Fibroblast of upper back skin (primary cell): ENCODE measurements at regions not wholly inside any gene's neighbourhood (a gene's known extent, or its start where the extent isn't known, plus 50 kb on each side); places are given as distances from the start of the nearest gene placed in this dataset.
"Not testable (repeated sequence)": the region's sequence is repeated elsewhere in the genome, so short reads cannot be mapped to it uniquely, and the experiment has no call there.

Source experiments
- DNase-seq: peaks from one replicate; pipeline ENCODE4 v3.0.0-alpha.2; 2013

DNA sequence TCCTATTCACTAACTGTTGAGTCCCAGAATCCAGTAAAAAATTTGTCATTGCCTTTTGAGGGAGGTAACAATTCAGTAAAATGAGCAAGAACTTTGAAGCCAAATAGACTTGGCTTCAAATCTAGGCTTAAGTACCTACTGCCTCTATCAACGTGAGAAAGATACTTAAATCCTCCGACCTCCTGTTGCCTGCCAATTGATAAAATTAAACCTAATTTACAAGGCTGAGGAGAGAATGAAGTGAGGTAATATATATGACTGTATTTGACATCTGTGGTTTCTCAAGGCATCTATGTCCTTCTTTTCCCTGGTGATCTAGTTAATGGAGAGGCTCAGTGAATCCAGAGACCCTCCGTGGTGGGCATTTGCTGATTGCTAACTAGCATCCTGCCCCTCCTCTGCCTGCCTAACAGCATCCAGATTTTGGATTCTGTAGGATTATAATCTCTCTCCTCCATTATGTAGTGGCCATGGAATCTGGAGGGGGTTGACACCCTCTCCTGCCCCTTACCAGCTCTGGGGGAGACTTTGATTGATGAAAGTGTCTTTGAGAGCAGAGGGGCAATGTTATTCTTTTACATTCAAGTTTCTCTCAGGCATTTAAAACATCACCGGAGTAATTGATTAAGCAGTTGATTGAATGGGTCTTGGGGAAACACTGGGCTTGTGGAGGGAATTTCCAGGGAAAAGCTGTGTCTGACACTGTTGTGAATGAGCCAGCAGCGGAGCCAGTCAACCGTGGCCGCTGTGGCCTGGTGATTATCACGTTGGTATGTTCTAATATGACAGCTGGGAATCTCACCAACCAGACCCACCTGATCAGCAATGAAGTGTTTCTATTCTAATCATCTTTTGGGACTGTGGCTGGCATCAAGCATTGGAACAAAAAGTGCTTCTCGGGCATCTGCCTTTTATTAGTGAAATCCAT, 140.7 kb upstream of the FAM78B start:
- DNase-seq: no peak

- not testable (repeated sequence) for DNase-seq
Observed at GRCh38 chr1:166316306-166316705, 149.5 kb upstream of the FAM78B start.

DNA sequence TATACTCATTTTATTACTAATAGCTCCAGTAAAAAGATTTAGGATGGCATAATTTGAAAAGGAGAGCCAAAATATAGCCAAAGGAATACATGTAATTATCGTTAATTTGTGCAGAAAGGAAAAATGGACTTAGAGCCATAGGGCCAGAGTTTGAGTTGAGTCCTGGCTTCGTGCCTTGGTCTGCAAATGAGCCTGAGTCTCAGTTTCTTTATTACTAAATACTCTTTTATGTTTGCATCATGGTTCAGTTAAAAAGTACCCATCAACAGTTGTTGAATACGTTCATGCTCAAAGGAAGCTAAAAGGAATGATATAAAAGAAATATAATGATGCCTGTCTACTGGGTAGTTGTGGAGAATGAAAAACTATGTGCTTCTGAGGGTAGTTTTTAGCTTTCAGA, 155.7 kb upstream of the FAM78B start:
- DNase-seq: no peak

- DNase-seq: no peak
Observed at GRCh38 chr1:166327886-166328285, 161.1 kb upstream of the FAM78B start.

GRCh38 chr1:166328956-166329355, 162.2 kb upstream of the FAM78B start:
- DNase-seq: no peak

- DNase-seq: no peak
Observed at GRCh38 chr1:166330096-166330495, 163.3 kb upstream of the FAM78B start.

- no peak for DNase-seq
Observed at GRCh38 chr1:166338105-166338504, 171.3 kb upstream of the FAM78B start.

DNA sequence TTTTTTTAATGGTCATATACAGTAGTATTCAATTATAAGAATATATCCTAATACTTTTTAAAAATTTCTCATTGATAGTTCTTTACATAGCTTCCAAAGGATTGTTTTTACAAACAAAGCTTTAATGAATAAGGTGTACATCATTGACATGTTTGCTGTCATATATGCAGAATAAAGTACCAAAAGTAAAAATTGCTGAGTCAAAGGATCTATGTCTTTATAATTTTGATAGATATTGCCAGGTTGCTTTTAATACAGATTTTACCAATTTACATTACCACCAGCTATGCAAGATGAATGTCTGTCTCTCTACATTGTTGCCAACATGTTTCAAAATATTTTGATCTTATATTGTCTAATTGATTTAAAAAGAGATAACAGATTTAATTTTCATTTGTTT, 173.9 kb upstream of the FAM78B start:
- DNase-seq: no peak

GRCh38 chr1:166343276-166343675, 176.5 kb upstream of the FAM78B start:
- DNase-seq: no peak

DNA sequence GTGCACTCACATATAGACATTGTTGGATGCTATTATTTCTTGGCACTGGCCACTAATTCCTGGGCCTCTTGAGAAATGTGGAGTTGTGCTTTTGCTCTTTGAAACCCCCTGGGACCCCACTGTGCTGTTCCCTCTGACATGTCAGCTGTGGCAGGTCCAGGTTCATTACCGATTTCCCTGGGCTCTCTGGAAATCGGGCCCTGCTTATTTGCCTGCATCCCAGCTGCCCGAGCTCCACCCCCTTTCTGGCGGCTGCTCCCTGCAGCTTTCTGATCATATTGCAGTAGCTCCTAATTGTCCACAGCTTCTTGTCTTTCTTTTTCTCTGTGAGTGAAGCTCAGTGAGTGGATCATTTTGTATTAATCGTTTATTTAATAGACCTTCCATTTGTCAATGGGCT, 183.7 kb upstream of the FAM78B start:
- DNase-seq: no peak

GRCh38 chr1:166351676-166352075, 184.9 kb upstream of the FAM78B start:
- DNase-seq: no peak

- DNase-seq: no peak
Observed at GRCh38 chr1:166353213-166353612, 186.4 kb upstream of the FAM78B start.

DNA sequence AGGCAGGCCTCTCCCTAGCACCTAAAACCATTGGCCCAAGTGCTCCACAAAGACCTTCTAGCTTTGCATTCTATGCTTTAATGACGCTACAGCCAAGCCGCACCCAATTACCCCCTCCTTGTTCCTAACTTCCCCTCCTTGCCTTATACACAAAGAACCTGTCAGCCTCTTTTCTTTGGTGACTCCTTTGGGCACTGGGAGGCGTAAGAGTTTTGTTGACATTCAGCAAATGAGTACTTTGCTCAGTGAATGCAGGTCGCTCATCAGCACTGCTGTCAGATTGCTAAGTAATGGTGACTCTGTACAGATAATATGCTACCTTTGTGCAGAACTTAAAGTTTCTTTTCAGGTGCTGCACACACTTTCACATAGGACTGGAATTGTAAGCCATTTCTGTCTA, 187.6 kb upstream of the FAM78B start:
- no peak for DNase-seq

DNA sequence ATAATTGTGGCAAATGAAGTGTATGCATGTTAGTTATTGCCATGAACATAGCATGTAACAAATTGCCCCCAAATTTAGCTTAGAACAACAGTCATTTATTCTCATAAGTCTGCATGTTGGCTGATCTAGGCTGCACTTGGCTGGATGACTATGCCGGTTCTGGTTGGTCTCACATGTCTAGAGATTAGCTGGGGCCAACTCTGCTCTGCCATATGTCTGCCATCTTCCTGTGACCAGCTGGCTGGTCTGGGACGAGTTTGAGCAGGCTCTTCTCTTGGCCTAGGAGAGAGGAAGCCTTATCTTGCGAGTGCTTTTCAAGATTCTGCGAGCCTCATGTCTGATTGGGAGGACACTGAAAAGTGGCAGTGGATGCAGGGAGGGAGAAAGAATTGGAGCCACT, 198.3 kb upstream of the FAM78B start:
- DNase-seq: no peak

DNA sequence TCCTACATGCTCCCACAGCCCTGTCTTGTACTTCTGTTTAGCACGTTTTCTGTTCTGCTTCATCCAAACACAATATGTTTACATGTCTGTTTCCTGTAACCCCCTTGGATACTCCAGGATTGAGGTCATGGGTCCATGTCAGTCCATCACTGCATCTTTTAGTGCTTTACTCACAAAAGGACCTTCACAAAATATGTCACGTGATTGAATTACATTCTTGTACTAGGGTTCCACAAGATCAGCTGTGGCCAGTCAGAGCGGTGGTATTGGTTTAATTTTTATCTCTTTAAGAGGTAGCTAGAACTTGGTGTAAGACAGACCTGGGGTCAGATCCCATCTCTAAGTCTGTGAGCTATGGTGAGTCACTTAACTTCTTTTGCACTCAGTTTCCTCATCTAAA, 201.2 kb upstream of the FAM78B start:
- no peak for DNase-seq

DNA sequence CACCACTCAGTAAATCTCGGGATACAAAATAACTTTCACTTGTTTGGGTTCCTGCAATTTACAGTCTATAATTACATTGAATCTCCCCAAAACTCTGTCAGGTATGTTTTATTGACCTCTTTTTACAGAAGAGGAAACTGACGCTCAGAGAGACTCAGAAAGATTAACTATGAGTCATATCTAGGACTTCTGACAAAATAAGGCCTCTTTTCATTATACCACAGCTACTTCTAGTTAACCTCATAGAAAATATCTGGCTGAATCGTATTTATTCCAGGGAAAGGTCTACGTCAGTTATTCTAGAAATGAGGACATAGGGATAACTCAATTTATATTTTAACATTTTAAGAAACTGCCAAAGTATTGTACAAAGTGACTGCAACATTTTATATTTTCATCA, 211.1 kb upstream of the FAM78B start:
- no peak for DNase-seq

DNA sequence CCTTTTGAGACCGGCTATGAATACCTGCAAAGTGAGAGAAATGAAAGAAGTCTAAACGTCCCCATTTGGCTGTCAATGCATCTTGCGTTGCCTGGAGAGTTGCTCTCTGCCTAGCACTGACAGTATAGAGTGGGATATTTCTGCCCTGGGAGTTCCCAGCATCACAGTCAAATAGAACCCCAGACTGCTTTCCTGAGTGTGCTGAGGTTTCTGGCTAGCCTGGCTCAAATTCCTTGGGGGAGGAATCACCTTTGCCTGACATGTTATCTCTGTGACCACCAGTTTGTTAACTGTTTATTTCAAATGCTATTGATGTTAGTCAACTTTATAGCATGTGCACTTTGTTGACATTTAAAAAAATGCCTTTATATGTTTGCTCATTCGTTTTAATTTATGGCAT, 212.0 kb upstream of the FAM78B start:
- no peak for DNase-seq

- no peak for DNase-seq
Observed at GRCh38 chr1:166379447-166379846, 212.6 kb upstream of the FAM78B start.

GRCh38 chr1:166383137-166383536, 216.3 kb upstream of the FAM78B start:
- DNase-seq: no peak

- no peak for DNase-seq
Observed at GRCh38 chr1:166383635-166384346, 217.0 kb upstream of the FAM78B start.

DNA sequence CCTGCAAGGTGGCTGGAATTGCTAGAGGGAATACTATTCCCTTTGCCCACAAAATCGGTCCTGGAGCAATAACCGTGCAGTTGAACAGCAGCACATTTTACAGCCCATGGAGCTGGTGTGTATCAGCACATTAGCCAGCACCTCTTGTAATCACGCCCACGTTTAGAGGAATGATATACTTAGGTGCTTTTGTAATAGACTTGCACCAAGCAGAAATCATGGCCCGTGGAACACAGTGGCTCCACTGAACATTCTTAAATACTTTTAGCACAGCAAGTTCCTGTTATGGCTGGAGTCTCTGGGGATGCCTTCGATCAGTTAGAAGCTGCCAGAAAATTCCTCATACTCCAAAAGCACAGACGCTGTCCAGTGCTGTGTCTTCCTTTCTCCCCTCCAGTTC, 218.1 kb upstream of the FAM78B start:
- no peak for DNase-seq

DNA sequence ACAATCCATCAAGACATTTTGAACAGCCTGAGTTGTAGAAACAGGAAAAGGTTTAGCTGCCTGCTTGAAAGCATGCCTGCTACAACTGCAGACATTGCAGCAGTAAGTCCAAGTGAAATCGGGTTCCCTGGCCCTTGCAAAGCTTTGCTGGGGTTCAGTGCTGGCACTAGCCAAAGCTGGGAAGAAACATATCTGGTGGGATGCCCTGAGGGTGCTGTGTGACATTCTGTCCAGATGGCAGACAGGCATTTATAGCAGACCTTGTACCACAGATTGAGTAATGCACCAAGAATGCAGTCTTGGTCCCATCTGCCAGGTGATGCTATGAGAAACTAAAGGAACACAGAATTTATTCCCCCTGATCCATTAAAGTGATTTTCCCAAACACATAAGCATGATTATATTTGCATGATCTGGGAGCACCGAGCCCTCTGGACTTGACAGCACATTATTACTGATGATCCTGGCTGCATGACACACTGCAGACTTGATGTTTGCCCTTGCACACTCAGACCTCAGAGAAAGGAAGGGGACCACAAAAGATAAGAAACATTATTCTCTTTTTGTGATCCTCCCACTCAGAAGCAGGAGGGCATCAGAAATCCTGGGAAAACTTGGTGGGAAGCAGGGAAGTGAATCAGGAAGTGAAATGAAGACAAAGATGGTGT, 223.7 kb upstream of the FAM78B start:
- DNase-seq: no peak

DNA sequence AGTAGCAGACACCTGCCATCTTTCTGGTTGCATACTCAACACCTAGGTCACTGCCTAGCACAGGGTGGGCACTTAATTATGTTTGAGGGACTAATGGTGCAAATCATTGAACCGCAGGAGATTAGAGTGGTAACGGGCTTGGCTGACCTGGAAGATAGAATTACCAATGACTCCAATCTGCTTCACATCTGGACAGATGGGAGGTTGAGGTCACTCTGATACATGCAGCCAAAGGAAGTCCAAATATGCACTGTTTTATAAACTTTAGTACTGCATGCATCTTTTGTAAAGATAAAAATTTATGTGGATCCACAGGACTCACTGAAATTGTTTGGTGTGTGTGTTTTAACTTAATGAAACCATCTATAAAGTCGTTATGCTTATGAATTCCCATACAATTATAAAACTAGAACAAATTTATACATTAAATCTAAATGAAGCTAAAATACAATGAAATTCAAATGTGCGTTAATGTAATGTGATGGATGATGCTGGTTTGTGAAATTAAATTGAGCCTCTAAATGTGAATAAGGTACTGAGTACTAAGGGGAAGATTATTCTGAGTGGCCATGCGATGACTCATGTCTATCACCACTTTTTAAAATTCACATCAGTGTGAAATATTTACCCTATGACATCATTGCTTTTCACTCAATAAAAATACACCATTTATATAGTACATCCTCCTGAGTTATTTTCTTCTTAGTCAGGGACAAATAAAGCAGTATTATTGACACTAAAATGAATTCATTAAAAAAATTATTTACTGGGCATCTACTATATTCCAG, 224.7 kb upstream of the FAM78B start:
- no peak for DNase-seq
